GM12878 (cell line): ENCODE measurements at regions not wholly inside any gene's neighbourhood (a gene's known extent, or its start where the extent isn't known, plus 50 kb on each side); places are given as distances from the start of the nearest gene placed in this dataset.

Experiments used
- CEBPB ChIP-seq, 2 experiments: fragments of 150-350 bp in 1 of 2; IDR thresholded peaks; 2 replicates each; pipeline ENCODE4 v1.6.1; 2012 to 2014; ENCODE audit warnings: low read depth in 2 of 2, low read length in 2 of 2, borderline replicate concordance in 1 of 2, inconsistent platforms in 1 of 2
- CHD4 ChIP-seq: fragments of 200-600 bp; sonication (generic); IDR thresholded peaks from 2 replicates; pipeline ENCODE4 v1.6.1; 2016; ENCODE audit warnings: mild to moderate bottlenecking
- JUND ChIP-seq: IDR thresholded peaks from 2 replicates; pipeline ENCODE4 v1.6.1; 2012; ENCODE audit warnings: low read depth, mild to moderate bottlenecking, low read length, improper control_type of control experiment, moderate library complexity
- POLR2A ChIP-seq: IDR thresholded peaks from 2 replicates; pipeline ENCODE4 v1.6.1; 2011; ENCODE audit warnings: low read depth, mild to moderate bottlenecking, low read length
- POLR2AphosphoS5 ChIP-seq: IDR thresholded peaks from 2 replicates; pipeline ENCODE4 v1.6.1; 2011; ENCODE audit warnings: mild to moderate bottlenecking, low read length, inconsistent platforms
- RBBP5 ChIP-seq: fragments of 200-600 bp; sonication (generic); conservative IDR thresholded peaks from 2 replicates; pipeline ENCODE4 v1.6.1; 2016
- RELB ChIP-seq: fragments of 450-650 bp; IDR thresholded peaks from 2 replicates; pipeline ENCODE4 v1.6.1; 2017; ENCODE audit warnings: low read depth, mild to moderate bottlenecking, moderate library complexity
- SIN3A ChIP-seq: IDR thresholded peaks from 2 replicates; pipeline ENCODE4 v1.6.1; 2012; ENCODE audit warnings: low read depth, low read length, improper control_type of control experiment
- YY1 ChIP-seq: IDR thresholded peaks from 2 replicates; pipeline ENCODE4 v1.6.1; 2011; ENCODE audit warnings: low read depth, mild to moderate bottlenecking, low read length
- ZNF274 ChIP-seq: IDR thresholded peaks from one replicate; pipeline ENCODE4 v1.8.0; 2011; ENCODE audit not compliant: insufficient read length, insufficient read depth
- TF ChIP-seq, protein P1 (sequence below), 3 experiments: IDR thresholded peaks in 2 of 3; conservative IDR thresholded peaks in 1 of 3; 2 replicates each; pipeline ENCODE4 v1.5.1; 2011; ENCODE audit warnings: low read depth in 3 of 3, low read length in 3 of 3, mild to moderate bottlenecking in 3 of 3, control low read depth in 2 of 3, moderate library complexity in 2 of 3, inconsistent platforms in 1 of 3, mixed read lengths in 1 of 3; ENCODE audit not compliant: control insufficient read depth in 2 of 3, insufficient read depth in 1 of 3; ENCODE audit errors: extremely low read depth in 1 of 3
- TF ChIP-seq, protein P2 (sequence below): fragments of 450-650 bp; conservative IDR thresholded peaks from 2 replicates; pipeline ENCODE4 v1.6.1; 2017; ENCODE audit warnings: mild to moderate bottlenecking, moderate library complexity

DNA sequence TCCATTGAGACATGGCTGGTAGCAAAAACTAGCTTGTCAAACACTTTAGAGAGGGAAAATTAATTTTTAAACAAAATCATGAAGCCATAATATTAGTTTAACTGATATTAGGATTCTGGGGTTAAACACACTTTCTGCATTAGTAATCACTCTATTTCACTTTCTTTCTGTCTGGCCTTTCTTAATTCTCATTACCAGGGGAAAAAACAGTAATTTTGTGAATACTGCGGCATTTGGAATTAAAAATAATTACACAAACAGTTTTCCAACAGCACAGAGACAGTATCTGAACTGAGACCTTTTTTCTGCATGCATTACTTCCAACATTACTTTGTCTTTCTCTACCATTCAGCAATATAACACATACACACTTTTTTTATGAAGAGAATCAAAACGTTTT, 190.6 kb downstream of the MRPL39 start:
- no peak for TF ChIP-seq POLR2A
- no peak for TF ChIP-seq YY1
- no peak for TF ChIP-seq RBBP5
- TF ChIP-seq, protein P1, sequence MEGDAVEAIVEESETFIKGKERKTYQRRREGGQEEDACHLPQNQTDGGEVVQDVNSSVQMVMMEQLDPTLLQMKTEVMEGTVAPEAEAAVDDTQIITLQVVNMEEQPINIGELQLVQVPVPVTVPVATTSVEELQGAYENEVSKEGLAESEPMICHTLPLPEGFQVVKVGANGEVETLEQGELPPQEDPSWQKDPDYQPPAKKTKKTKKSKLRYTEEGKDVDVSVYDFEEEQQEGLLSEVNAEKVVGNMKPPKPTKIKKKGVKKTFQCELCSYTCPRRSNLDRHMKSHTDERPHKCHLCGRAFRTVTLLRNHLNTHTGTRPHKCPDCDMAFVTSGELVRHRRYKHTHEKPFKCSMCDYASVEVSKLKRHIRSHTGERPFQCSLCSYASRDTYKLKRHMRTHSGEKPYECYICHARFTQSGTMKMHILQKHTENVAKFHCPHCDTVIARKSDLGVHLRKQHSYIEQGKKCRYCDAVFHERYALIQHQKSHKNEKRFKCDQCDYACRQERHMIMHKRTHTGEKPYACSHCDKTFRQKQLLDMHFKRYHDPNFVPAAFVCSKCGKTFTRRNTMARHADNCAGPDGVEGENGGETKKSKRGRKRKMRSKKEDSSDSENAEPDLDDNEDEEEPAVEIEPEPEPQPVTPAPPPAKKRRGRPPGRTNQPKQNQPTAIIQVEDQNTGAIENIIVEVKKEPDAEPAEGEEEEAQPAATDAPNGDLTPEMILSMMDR (IDR thresholded peaks at IDR 0.05 in 2 of 3, conservative IDR thresholded peaks at IDR 0.05 in 1 of 3; ENCODE audit: control insufficient read depth in 2 of 3, extremely low read depth in 1 of 3, insufficient read depth in 1 of 3, low read depth in 3 of 3, low read length in 3 of 3): no peak
- TF ChIP-seq CHD4: no peak
- TF ChIP-seq ZNF274: no peak
- TF ChIP-seq, protein P2, sequence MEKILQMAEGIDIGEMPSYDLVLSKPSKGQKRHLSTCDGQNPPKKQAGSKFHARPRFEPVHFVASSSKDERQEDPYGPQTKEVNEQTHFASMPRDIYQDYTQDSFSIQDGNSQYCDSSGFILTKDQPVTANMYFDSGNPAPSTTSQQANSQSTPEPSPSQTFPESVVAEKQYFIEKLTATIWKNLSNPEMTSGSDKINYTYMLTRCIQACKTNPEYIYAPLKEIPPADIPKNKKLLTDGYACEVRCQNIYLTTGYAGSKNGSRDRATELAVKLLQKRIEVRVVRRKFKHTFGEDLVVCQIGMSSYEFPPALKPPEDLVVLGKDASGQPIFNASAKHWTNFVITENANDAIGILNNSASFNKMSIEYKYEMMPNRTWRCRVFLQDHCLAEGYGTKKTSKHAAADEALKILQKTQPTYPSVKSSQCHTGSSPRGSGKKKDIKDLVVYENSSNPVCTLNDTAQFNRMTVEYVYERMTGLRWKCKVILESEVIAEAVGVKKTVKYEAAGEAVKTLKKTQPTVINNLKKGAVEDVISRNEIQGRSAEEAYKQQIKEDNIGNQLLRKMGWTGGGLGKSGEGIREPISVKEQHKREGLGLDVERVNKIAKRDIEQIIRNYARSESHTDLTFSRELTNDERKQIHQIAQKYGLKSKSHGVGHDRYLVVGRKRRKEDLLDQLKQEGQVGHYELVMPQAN: no peak
- no peak for TF ChIP-seq CEBPB (IDR thresholded peaks at IDR 0.05; ENCODE audit: borderline replicate concordance in 1 of 2, low read depth in 2 of 2, low read length in 2 of 2)
- no peak for TF ChIP-seq SIN3A
- no peak for TF ChIP-seq RELB
- no peak for TF ChIP-seq POLR2AphosphoS5
- no peak for TF ChIP-seq JUND
